Kidney (tissue), 13 donors: ENCODE measurements at regions not wholly inside any gene's neighbourhood (a gene's known extent, or its start where the extent isn't known, plus 50 kb on each side); places are given as distances from the start of the nearest gene placed in this dataset.
A peak's percentile ranks its signal among the peaks of the same experiment; 100 is the strongest.

ENCODE experiments used
- DNase-seq, 5 donors: peaks; one replicate each; pipeline ENCODE4 v3.0.0-alpha.2; 2013 to 2020
- FAIRE-seq: peaks from 2 replicates; lab custom pipeline; 2012; peaks lifted over from hg19 to GRCh38; lab: Jason Lieb, UNC
- H3K27ac ChIP-seq, 2 donors: one replicate each; pipeline ENCODE4 v1.7.0; 2013; ENCODE audit warnings: low read depth in 2 of 2, low read length in 2 of 2, inconsistent platforms in 1 of 2
- H3K27me3 ChIP-seq: one replicate; pipeline ENCODE4 v1.7.1; 2013; ENCODE audit warnings: low read length, inconsistent platforms; ENCODE audit not compliant: control insufficient read depth, insufficient read depth
- H3K36me3 ChIP-seq, 3 donors: one replicate each; pipeline versions ENCODE4 v1.7.0 to v1.7.1; 2013; ENCODE audit warnings: low read length in 3 of 3, control low read depth in 1 of 3, inconsistent platforms in 1 of 3; ENCODE audit not compliant: insufficient read depth in 3 of 3, control insufficient read depth in 2 of 3
- H3K4me1 ChIP-seq, 3 donors: one replicate each; pipeline versions ENCODE4 v1.7.0 to v1.7.1; 2013; ENCODE audit warnings: low read length in 3 of 3, inconsistent platforms in 1 of 3, low read depth in 1 of 3; ENCODE audit not compliant: control insufficient read depth in 2 of 3, insufficient read depth in 2 of 3
- H3K4me3 ChIP-seq, 3 donors: one replicate each; pipeline versions ENCODE4 v1.7.0 to v1.8.1; 2013; ENCODE audit warnings: low read length in 3 of 3, control low read depth in 1 of 3, inconsistent platforms in 1 of 3
- H3K9ac ChIP-seq, 3 donors: one replicate each; pipeline versions ENCODE4 v1.7.0 to v1.7.1; 2013; ENCODE audit warnings: low read length in 3 of 3, control low read depth in 1 of 3, inconsistent platforms in 1 of 3
- H3K9me3 ChIP-seq, 3 donors: one replicate each; pipeline versions ENCODE4 v1.7.0 to v1.7.1; 2013; ENCODE audit warnings: low read length in 3 of 3, control low read depth in 1 of 3, inconsistent platforms in 1 of 3; ENCODE audit not compliant: control insufficient read depth in 2 of 3, insufficient read depth in 1 of 3
- intact Hi-C: fragments of 100-400 bp; cut with DNase I; formaldehyde crosslinking; loops from one replicate; pipeline ENCODE4 v1.11.1; 2022
- TF ChIP-seq, protein P1 (sequence below): IDR thresholded peaks from 3 replicates; pipeline ENCODE4 v1.5.1; 2012; ENCODE audit warnings: mild to moderate bottlenecking, moderate library complexity, borderline replicate concordance; ENCODE audit not compliant: insufficient read depth; ENCODE audit errors: extremely low read depth
- donor health status: control.
- donor health status: control.
- donor health status: control.
- donor health status: control.
- donor health status: control.
- donor health status: DM: yes; HTN: yes; CAD: no.
- donor health status: Normal renal cell carcinoma (clear cell type).

DNA sequence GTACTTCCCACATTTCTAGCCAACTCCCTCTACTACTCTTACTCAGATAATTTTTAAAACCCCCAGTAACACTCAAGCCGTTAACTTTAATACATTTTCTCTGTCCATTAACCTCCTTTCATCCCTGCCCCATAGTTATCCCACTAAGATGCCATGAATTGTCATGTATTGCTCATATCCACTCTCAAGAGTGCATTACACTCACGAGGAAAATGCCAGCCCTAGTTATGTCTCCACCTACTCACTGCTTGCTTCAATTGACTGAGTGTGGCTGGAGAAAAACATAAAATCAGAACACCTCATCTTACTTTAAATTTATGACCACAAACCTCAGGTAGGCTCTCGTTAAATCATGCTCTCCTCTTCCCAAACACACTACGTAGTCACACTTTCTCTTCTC lies 324.1 kb upstream of the NPSR1 start:
- no peak for FAIRE-seq

DNA sequence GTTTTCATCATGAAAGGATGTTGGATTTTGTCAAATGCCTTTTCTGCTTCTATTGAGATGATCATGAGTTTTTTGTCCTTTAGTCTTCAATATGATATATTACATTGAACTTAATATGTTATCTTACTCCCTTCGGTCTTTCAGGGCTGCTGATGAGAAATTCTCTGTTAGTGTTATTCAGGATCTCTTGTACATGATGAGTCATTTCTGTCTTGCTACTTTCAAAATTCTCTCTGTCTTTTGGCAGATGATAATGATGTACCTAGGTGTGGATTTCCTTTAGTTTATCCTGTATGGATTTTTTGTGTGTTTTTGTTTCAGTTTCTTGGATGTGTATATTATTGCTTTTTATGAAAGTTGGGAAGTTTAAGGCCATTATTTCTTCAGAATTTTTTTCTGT lies 320.9 kb upstream of the NPSR1 start:
- no peak overlapping the region for H3K9ac ChIP-seq
- H3K27ac ChIP-seq = no peak overlapping the region
- H3K4me1 ChIP-seq = no peaks in the 10 kb centered on the region
- no peaks in the 10 kb centered on the region for H3K27me3 ChIP-seq
- intact Hi-C loops = no loop called here
- H3K4me3 ChIP-seq = no peak overlapping the region
- DNase-seq = no peak
- no peaks in the 10 kb centered on the region for H3K9me3 ChIP-seq
- TF ChIP-seq, protein P1, sequence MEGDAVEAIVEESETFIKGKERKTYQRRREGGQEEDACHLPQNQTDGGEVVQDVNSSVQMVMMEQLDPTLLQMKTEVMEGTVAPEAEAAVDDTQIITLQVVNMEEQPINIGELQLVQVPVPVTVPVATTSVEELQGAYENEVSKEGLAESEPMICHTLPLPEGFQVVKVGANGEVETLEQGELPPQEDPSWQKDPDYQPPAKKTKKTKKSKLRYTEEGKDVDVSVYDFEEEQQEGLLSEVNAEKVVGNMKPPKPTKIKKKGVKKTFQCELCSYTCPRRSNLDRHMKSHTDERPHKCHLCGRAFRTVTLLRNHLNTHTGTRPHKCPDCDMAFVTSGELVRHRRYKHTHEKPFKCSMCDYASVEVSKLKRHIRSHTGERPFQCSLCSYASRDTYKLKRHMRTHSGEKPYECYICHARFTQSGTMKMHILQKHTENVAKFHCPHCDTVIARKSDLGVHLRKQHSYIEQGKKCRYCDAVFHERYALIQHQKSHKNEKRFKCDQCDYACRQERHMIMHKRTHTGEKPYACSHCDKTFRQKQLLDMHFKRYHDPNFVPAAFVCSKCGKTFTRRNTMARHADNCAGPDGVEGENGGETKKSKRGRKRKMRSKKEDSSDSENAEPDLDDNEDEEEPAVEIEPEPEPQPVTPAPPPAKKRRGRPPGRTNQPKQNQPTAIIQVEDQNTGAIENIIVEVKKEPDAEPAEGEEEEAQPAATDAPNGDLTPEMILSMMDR = no peak
- no peak for FAIRE-seq
- H3K36me3 ChIP-seq = no peaks in the 10 kb centered on the region

More for the DNA sequence above, 324.1 kb upstream of the NPSR1 start:
- H3K27ac ChIP-seq = no peak overlapping the region
- H3K9me3 ChIP-seq = no peaks in the 10 kb centered on the region
- H3K9ac ChIP-seq = no peak overlapping the region
- intact Hi-C loops = no loop called here
- DNase-seq = no peak
- no peaks in the 10 kb centered on the region for H3K27me3 ChIP-seq
- H3K4me3 ChIP-seq = no peak overlapping the region
- H3K4me1 ChIP-seq = no peaks in the 10 kb centered on the region
- TF ChIP-seq, protein P1 = no peak
- H3K36me3 ChIP-seq = no peaks in the 10 kb centered on the region

DNA sequence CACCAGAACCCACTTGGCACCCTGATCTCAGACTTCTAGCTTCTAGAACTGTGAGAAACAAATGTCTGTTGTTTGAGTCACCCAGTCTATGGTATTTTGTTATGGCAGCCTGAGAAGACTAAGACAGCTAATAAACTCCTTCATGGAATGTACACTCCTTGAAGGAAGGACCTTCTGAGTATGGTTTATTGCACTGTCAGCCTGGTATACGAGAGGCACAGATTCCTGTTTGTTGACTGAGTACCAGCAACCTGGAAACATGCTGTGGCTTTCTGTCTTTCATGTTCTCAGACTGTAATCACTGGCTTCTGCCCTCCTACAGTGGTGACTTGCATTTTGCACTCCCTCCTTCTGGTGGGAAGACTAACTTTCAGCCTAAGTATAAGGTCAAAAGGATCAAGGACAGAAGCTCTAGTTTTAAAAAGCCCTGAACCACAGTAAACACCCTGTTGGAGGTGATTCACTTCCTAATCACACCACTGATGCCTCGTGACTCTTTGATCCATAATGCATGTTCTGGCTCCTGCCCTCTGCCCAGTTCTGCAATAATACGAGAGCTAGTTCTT lies 319.0 kb upstream of the NPSR1 start:
- no peaks in the 10 kb centered on the region for H3K4me1 ChIP-seq
- no peak for FAIRE-seq
- H3K27ac ChIP-seq = no peak overlapping the region
- no peaks in the 10 kb centered on the region for H3K27me3 ChIP-seq
- DNase-seq = no peak
- H3K4me3 ChIP-seq = no peak overlapping the region
- no peaks in the 10 kb centered on the region for H3K36me3 ChIP-seq
- intact Hi-C loops = no loop called here
- H3K9me3 ChIP-seq = no peaks in the 10 kb centered on the region
- TF ChIP-seq, protein P1 = no peak
- H3K9ac ChIP-seq = no peak overlapping the region

DNA sequence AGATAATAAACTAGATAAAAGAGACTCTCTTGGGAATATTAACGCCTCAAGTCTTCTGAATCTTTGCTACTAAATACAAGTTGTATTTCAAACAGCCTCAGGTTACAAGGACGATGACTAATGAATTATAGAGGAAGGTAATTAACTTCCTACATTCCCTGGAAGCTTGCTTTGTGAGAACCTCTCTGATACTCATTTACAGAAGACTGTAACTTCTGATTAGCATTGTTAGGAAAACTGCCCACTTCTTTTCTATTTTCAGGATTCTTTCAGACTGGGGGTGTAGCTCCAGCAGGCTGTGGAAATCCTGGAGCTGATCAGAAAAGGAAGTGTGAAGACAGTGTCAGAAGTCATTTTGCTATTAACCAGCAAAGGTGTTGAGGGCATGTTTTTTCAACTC lies 316.7 kb upstream of the NPSR1 start:
- intact Hi-C loops = no loop called here
- Histone ChIP-seq H3K9ac (no peak overlapping the region), H3K27ac (no peak overlapping the region), H3K27me3 (no peaks in the 10 kb centered on the region), H3K36me3 (no peaks in the 10 kb centered on the region), H3K4me1 (no peaks in the 10 kb centered on the region), H3K4me3 (no peak overlapping the region), H3K9me3 (no peaks in the 10 kb centered on the region)
- no peak for FAIRE-seq
- DNase-seq = peak in 3 of 5 donors; percentile 10 to 69 (median 65)
- TF ChIP-seq, protein P1 = no peak
